Superior temporal gyrus (tissue), 1 donor: ENCODE measurements at regions not wholly inside any gene's neighbourhood (a gene's known extent, or its start where the extent isn't known, plus 50 kb on each side); places are given as distances from the start of the nearest gene placed in this dataset.
"Not testable (repeated sequence)": the region's sequence is repeated elsewhere in the genome, so short reads cannot be mapped to it uniquely, and the experiment has no call there.

Source experiments
- DNase-seq: peaks from one replicate; pipeline ENCODE4 v3.0.0-alpha.2; 2016; ENCODE audit errors: extremely low spot score

DNA sequence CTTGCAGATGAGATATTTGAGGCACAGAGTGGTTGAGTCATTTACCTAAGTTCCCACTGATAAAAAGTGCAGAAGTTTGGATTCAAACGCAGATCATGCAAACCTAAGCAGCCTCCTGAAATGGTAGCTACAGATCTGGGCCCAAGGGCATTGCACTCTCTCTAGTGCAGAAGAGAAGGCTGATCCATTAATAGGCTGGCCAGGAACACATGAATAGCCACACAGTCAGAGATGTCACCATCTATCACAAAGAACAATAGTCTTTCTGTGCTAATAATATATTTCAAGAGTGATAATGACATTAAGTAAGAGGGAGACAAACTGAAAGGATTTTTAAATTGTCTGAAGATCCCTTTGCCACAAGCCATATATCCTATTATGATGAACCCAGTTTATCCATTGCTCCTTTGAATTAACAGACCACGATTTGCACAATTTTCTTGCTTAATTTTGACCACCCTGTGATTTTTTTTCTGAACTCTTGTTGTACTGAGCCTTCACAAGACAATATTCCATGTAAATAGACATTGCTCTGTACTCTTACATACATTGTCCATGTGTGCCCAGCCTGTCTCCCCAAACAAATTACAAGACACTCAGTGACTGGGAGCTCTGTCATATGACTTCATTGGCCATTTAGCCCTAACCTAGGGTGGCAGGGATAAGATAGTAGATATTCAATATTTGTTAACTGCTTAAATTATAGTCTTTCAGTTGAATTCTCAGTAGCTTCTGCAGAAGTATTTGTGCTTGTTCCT lies 112.4 kb upstream of the RBPJ start:
- DNase-seq = peak; percentile 85

DNA sequence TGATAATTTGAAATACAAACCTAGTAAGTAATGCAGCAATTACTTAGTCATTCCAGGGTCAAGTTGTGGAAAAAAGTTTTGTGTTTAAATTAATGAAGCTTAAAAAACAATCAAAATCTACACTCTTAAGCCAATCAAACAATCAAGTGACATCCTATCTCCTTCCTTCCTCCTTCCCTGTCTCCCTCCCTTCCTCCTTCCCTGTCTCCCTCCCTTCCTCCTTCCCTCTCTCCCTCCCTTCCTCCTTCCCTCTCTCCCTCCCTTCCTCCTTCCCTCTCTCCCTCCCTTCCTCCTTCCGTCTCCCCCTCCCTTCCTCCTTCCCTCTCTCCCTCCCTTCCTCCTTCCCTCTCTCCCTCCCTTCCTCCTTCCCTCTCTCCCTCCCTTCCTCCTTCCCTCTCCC lies 111.4 kb upstream of the RBPJ start:
- not testable (repeated sequence) for DNase-seq

DNA sequence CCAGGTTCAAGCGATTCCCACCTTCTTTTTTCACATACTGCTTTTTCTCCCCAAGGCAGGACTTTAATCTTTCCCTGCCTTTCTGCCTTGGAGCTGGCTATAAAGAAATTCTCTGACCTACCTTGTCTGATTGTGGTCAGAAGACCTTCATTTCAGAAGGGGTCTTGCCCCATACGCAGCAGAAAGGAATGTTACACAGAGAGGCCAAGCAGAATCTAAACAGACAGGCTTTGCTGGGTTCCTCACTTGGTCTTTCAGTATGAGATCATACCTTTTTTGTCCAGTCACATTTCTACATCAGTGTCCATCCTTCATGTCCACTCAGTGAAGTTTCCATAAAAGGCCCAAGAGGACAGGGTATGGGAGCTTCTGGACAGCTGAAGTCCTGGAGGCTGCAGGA lies 108.3 kb upstream of the RBPJ start:
- no peak for DNase-seq

DNA sequence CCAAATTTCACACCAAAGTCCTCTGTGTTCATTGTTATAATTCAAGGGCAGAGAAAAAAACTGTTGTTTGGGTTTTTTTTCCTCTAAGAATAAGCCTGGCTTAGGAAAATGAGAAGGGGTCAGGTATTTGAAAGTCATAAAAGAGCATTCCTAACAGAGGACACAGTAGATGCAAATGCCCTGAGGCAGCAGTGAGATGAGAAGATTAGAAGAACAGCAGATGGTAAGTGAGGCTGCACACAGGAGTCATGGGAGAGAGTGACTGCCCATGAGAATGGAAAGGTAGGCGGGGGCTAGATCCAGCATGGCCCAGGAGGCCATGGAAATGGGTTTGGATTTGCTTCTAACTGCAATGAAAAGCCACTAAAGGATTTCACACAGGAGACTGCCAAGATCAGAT lies 107.5 kb upstream of the RBPJ start:
- DNase-seq = no peak

DNA sequence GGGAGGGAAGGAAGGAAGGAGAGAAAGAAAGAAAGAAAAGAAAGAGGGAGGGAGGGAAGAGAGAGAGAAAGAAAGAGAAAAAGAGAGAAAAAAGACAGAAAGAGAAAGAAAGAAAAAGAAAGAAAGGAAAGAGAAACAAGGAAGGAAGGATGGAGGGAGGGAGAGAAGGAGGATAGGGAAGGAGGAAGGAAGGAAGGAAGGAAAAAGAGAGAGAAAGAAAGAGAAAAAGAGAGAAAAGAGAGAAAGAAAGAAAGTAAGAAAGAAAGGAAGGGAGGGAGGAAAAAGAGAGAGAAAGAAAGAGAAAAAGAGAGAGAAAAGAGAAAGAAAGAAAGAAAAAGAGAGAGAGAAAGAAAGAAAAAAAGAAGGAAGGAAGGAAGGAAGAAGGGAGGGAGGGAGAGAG lies 105.8 kb upstream of the RBPJ start:
- no peak for DNase-seq

DNA sequence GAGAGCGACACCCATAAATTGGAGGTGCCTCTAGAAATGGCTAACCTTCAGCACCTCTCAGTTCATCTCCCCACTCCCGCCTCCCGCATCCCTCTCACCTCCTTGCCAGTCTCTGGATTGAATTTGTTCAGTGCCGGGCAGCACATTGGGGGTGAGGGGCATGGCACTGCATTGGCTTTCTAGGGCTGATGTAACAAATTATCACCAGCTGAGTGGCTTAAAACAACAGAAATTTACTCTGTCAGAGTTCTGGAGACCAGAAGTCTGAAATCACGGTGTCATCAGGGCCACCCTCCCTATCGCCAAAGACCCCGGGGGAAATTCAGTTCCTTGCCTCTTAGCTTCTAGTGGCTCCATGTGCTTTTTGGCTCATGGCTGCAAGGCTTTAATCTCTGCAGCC lies 105.1 kb upstream of the RBPJ start:
- DNase-seq = no peak

DNA sequence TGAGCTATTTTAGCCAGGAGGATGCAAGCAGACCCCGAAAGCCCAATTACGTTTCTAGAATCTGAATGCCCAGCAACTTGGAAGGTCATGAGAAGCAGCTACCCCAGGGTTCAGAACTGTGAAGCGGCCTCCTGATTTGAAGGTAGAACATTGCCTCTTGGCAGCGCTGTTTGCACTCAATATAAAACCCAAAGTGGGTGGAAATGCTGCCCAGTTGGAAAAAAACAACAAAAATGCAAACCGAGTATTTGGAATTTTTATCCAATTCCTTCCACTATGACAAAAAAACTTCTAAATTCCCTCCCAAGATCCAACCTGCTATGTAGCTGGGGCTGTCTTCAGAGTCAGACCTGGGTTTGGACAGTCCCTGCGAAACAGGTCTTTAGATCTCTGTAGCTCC lies 103.3 kb upstream of the RBPJ start:
- no peak for DNase-seq

DNA sequence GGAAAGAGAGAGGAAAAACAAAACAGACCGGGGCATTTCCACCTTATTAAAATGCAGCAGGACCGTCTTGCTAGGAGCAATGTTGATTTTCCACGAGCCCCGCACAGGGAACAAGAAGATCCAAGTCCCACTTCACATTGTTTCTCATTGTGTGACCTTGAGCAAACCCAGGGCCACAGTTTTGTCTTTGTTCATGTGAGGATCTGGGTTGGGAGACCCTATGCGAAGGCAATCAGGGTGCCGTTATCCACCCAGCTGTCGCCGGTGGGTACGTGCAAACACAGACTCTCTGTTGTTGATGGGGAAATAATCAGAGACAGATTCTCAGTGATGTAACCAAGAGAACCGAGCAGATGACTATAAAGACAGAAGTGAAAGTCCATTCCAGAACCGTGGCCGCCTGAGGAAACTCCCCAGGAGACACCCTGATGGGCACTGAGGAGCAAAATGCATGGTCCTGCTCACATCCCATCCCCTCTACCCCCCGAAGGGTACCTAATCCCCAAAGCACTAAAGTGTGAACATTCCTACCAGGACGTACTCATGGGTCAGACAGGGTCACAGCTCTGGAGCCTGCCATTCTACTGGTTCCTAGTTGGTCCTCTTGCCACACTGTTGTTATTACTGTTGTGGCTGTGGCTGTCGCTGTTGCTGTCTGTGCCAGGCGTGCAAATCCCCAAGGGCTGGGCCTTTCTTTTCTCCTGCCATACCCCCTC lies 102.7 kb upstream of the RBPJ start:
- DNase-seq = peak; percentile 79

DNA sequence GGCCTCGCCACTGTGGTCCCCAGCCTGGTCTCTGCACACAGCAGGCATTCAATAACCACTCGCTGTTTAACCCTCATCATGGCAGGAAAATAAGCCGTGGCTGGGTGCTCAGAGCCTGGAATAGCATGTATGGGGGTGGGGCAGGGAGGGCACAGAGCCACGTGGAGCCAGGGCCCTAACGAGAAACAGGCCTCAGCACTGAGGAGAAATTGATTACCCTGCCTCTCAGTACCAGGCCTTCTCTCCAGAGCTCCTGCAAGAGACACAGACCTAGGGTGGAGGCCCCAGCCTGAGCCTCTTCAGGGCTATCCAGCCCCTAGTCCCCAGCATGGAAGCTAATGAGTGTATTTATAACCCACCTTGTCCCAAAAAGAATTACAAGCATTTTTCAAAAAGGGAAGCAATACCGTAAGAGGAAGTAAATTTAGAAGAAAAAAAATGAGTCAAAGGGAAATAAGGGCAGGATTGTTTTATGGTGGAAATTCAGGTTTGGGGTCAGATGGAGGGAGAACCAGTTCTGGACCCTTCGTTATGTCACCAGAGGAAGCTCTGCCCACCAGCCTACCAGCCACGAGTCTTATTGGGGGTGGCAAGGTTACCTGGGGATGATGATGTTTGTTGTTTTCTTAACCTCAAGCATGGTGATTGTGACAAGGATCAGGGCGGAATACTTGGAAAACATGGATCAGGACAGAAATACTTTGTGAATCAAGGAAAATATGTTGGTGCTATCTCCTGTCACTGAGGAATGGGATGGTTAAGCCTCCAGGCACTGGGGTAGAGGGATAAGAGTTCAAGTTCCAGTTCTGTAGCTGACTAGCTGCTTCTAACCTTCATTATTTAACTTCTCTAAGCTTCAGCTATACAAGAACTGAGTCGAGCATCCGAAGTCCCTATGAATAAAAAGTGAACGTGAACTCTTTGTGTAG lies 101.9 kb upstream of the RBPJ start:
- DNase-seq = no peak

DNA sequence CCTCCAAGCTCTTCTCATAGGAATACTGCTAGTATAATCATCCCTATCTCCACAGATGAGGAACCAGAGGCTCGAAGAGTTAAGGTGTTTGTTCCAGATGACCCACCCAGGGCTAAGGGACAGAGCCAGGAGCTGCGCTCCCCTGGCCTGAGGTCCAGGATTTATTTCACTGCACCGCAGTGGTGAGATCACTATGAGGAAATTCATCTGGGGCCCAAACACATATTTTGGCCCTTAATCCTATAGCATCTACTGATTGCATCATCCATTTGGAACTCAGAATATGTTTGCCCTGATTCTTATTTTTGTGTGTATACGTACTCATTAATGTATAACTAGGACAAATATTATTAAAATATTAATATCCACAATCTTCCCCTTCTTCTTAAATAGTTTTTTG lies 100.1 kb upstream of the RBPJ start:
- DNase-seq = no peak

DNA sequence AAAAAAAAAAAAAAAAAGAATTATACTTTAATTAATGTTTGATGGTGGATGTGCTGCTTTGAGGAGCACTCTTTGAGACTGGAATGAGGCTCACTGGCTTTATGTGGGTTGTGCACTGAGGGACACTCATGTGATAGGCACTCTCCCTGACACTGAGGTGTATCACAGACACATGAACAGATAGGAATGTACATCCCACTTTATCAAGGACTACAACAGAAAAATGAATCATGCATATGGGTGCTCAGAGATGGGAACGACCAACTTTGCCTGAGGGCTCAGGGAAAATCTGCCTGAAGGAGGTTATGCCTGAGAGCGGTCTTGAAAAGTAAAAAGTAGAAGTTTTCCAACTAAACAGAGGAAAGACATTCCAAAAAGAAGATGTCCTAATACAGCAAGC lies 97.7 kb upstream of the RBPJ start:
- DNase-seq = no peak

DNA sequence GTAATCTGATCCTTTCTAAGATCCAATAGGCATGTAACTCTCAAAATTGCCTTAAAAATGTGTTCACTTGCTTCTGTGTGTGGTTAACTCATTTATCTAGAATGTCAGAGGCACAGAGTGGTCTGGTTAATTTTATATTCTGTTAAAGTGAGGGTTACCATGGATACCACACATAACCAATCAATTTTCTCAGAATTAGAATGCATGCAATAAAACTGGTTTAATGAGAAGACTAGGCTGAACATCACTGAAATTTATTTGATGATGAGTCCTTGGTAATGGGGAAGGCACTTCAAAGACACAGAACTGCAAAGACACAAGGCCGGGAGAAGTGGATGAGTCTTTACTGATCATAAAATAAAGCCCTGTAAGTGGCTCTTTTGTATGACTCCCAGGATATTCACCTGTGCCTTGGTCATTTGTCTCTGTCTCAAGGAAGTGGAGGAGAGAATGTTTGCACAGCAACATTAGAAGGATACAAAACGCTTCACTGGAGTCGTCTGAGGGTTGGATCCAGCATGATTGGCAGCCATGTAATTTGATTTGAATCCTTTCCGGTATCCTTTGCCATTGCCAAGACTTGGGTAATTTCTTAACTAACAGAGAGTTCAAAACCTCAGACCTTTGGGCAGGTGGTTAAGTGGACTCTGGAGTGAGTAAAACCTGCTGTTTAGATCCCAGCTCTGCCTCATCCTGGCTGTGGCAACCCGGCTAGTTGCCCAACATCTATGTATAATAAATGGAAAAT lies 94.0 kb upstream of the RBPJ start:
- no peak for DNase-seq

DNA sequence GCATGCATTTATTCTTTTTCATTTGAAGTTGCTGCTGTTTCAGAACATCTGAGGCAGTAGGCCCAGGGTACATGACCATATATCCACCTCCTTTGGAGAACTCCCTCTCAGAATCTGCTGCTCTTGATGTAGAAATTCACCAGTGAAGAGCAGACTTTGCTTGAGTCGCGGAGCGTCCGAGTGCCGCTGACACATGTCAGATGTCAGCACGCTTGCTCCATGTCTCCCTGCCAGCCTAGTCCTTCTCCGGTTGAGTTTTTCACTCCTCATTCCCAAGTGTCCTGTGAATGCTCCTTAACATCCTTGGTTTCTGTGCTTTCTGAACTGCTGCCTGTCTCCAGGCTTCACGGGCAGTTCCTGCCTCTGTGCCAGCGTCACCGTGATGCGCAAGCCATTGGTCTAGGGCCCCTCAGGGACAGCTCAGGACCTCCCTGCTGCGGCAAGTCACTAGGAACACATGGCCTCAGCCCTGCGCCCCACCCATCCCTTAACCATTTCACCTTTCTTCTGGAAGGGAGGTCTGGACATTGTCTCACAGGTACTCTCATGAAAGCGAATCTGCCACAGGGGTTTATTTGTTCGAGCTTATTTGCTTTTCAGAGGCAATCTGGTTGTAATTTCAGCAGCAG lies 93.1 kb upstream of the RBPJ start:
- DNase-seq = no peak

DNA sequence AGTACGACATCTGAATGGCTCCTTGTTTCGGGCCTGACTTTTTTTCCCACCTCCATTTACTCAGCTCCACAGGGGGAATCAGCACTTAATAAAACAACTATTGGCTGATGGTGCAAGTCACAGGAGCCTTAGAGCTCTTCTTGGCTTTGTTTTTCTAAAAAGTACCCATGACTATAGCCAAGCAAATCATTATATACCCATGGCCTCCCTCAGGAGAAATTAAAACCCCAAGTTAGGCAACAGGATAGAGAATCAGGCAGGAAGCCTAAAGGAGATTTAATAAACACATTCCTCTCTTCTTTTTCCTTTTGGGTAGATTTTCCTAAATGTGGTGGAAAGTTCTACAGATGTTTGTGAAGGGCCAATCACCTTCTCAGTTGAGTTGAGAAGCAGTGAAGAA lies 91.9 kb upstream of the RBPJ start:
- DNase-seq = no peak

DNA sequence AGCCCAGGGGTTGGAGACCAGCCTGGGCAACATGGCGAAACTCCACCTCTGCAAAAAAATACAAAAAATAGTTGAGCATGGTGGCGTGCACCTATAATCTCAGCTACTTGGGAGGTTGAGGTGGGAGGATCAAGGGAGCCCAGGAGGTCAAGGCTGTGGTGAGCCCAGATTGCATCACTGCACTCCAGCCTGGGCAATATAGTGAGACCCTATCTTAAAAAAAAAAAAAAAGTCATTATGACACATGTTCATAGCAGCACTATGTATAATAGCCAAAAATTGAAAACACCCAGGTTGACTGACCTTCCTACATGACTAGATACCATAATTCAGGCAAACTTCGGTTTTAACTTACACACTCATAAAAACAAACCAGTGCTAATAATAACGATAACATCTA lies 90.8 kb upstream of the RBPJ start:
- DNase-seq = no peak

DNA sequence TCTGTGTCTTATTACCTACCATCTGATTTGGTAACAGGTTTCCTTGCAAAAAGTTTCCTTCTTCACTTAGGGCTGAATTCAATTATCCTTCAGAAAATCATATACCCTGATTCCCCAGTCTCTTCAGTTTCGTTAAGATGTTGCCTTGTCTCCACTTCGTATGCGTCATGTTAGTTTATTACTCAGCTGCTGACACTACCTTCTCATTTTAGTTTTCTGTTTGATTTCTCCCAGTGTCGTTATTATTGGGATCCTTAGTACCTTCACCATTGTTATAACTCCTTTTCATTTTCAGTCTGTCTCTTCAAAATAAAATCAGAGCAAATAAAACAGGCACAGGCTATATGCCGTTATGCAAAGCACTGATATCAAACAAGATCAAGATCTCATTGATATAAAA lies 87.5 kb upstream of the RBPJ start:
- DNase-seq = no peak

DNA sequence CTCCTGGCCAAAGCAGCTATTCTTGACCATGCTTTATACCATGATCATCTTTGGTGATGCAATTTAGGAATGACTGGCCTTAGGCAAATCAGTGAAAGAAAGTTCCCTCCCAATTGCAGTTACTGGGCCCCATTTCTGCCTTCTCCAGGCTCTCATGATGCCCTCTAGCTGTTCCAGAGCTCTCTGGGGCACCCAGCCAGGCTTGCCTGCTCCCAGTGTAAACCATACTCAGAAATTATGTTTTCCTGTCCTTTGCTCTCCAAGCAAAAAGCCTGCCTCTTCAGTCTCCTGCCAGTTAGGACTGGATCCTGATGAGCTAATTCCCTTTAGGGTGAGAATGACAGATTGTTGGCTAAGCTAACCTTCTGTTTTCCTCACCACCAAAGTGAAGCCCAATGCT lies 85.3 kb upstream of the RBPJ start:
- DNase-seq = peak; percentile 54

DNA sequence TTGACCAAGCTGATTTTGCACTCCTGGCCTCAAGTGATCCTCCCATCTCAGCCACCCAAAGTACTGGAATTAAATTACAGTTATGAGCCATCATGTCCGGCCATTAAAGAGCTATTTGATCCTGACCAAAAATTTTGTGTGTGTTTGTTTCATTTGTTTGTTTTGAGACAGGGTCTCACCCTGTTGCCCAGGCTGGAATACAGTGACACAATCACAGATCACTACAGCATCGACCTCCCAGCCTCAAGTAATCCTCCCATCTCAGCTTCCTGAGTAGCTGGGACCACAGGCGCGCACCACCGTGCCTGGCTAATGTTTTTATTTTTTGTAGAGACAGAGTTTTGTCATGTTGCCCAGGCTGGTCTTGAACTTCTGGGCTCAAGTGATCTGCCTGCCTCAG lies 82.9 kb upstream of the RBPJ start:
- DNase-seq = no peak

DNA sequence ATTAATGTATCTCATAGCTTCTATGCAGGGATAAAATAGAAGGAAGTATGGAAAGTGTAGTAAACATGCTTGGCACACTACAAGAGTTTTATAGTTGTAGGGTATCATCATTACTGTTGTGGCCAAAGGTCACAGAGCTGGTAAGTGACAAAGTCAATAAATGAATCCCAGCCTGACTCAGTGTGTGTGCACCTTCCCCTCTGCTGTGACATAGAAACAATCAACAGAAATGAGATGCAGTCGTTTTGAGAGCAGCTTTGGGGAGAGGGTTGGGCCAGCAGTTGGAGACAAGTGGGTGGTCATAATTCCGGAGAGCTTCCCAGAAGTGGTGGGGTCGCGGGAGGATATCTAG lies 82.4 kb upstream of the RBPJ start:
- peak; percentile 59 for DNase-seq

DNA sequence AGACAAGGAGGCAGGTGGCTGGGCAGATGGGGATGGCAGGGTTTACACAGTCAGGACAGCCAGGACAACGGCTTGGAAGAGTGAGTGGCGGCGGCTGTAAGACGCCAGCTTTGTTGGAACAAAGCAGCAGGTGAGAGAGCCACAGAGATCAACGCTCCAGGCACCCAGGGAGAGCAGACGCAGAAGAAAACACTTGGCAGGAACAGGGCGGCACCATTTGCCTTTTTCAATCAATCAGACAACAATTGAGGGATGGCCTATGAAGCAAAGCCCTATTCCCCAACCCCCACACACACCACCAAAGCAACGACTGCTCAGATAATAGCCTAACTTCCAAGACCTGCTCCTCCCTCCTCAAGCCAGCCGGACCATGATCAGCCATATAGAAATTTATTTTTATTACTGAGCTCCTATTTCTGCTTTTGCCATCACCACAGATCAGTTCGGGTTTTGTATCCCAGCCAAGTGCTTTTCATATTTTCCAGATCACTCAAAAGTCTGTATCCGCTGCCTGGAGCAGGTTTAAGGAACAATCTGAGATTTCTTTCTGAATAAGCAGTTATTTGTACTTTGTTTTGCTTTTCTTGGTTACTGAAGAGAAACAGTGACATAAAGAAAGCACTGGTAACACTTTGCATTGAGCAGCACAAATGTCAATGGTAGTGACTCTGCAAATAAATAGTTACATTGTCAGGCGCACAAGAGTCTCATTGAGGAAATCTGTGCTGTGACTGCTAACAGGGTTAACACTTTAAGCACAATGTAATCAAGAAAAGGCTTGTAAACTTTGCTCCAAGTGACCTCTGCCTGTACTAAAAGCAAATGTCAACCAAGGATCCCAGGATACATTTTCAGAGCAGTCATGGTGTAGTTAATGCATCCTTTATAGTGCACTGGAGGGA lies 81.8 kb upstream of the RBPJ start:
- peak; percentile 92 for DNase-seq
